Adipocyte (in vitro differentiated cells): ENCODE measurements at regions not wholly inside any gene's neighbourhood (a gene's known extent, or its start where the extent isn't known, plus 50 kb on each side); places are given as distances from the start of the nearest gene placed in this dataset.

Source experiments
- DNase-seq: peaks from one replicate; pipeline ENCODE4 v3.0.0-alpha.2; 2015; ENCODE audit warnings: low read depth
- H3K27me3 ChIP-seq: replicated peaks from 2 replicates; pipeline ENCODE4 v1.7.0; 2013; ENCODE audit warnings: mild to moderate bottlenecking, low read length, moderate library complexity; ENCODE audit not compliant: control insufficient read depth, insufficient read depth
- H3K36me3 ChIP-seq: 2 replicates; pipeline ENCODE4 v1.7.0; 2013; ENCODE audit warnings: low read length, mild to moderate bottlenecking, moderate library complexity; ENCODE audit not compliant: control insufficient read depth, insufficient read depth, severe bottlenecking
- H3K4me1 ChIP-seq: 2 replicates; pipeline ENCODE4 v1.7.0; 2013; ENCODE audit warnings: mild to moderate bottlenecking, low read length, moderate library complexity; ENCODE audit not compliant: control insufficient read depth, insufficient read depth
- H3K4me3 ChIP-seq: 2 replicates; pipeline ENCODE4 v1.7.0; 2013; ENCODE audit warnings: mild to moderate bottlenecking, low read length, moderate library complexity
- H3K9ac ChIP-seq: 2 replicates; pipeline ENCODE4 v1.7.0; 2013; ENCODE audit warnings: mild to moderate bottlenecking, low read length, moderate library complexity
- H3K9me3 ChIP-seq: 2 replicates; pipeline ENCODE4 v1.7.0; 2013; ENCODE audit warnings: mild to moderate bottlenecking, low read length, moderate library complexity; ENCODE audit not compliant: control insufficient read depth

- peaks cover 8% of the 10 kb centered on the region for H3K27me3 ChIP-seq
- DNase-seq: no peak
- H3K4me1 ChIP-seq: no peaks in the 10 kb centered on the region
- no peaks in the 10 kb centered on the region for H3K36me3 ChIP-seq
- H3K4me3 ChIP-seq: no peak overlapping the region
- H3K9ac ChIP-seq: no peak overlapping the region
- no peaks in the 10 kb centered on the region for H3K9me3 ChIP-seq
Observed at GRCh38 chr16:54588026-54588425, 301.4 kb upstream of the IRX3 start.

- Histone ChIP-seq H3K9me3 (no peaks in the 10 kb centered on the region), H3K4me1 (no peaks in the 10 kb centered on the region), H3K36me3 (no peaks in the 10 kb centered on the region), H3K27me3 (peaks cover 8% of the 10 kb centered on the region), H3K4me3 (no peak overlapping the region), H3K9ac (no peak overlapping the region)
- DNase-seq: no peak
Observed at GRCh38 chr16:54587176-54587515, 300.6 kb upstream of the IRX3 start.

- Histone ChIP-seq H3K9me3 (no peaks in the 10 kb centered on the region), H3K4me3 (no peak overlapping the region), H3K36me3 (no peaks in the 10 kb centered on the region), H3K4me1 (no peaks in the 10 kb centered on the region), H3K9ac (no peak overlapping the region), H3K27me3 (peaks cover 8% of the 10 kb centered on the region)
- DNase-seq: no peak
Observed at GRCh38 chr16:54586474-54587175, 300.0 kb upstream of the IRX3 start.

GRCh38 chr16:54585998-54586340, 299.4 kb upstream of the IRX3 start:
- H3K36me3 ChIP-seq: no peaks in the 10 kb centered on the region
- peaks cover 8% of the 10 kb centered on the region for H3K27me3 ChIP-seq
- DNase-seq: no peak

GRCh38 chr16:54585094-54585997, 298.8 kb upstream of the IRX3 start:
- Histone ChIP-seq H3K4me3 (no peak overlapping the region), H3K36me3 (no peaks in the 10 kb centered on the region), H3K4me1 (no peaks in the 10 kb centered on the region), H3K9me3 (no peaks in the 10 kb centered on the region), H3K9ac (no peak overlapping the region), H3K27me3 (peaks cover 8% of the 10 kb centered on the region)
- DNase-seq: no peak

More at GRCh38 chr16:54585998-54586340, 299.4 kb upstream of the IRX3 start:
- no peaks in the 10 kb centered on the region for H3K4me1 ChIP-seq
- no peaks in the 10 kb centered on the region for H3K9me3 ChIP-seq
- no peak overlapping the region for H3K4me3 ChIP-seq
- H3K9ac ChIP-seq: no peak overlapping the region

- peaks cover 8% of the 10 kb centered on the region for H3K27me3 ChIP-seq
- no peak overlapping the region for H3K4me3 ChIP-seq
- no peaks in the 10 kb centered on the region for H3K9me3 ChIP-seq
- H3K36me3 ChIP-seq: no peaks in the 10 kb centered on the region
- H3K4me1 ChIP-seq: no peaks in the 10 kb centered on the region
- DNase-seq: no peak
- no peak overlapping the region for H3K9ac ChIP-seq
Observed at GRCh38 chr16:54584121-54584520, 297.5 kb upstream of the IRX3 start.

GRCh38 chr16:54582631-54583250, 296.2 kb upstream of the IRX3 start:
- H3K9ac ChIP-seq: no peak overlapping the region
- H3K4me3 ChIP-seq: no peak overlapping the region
- no peak for DNase-seq
- peaks cover 10% of the 10 kb centered on the region for H3K27me3 ChIP-seq
- no peaks in the 10 kb centered on the region for H3K36me3 ChIP-seq
- no peaks in the 10 kb centered on the region for H3K9me3 ChIP-seq
- no peaks in the 10 kb centered on the region for H3K4me1 ChIP-seq

GRCh38 chr16:54579106-54579728, 292.6 kb upstream of the IRX3 start:
- H3K36me3 ChIP-seq: no peaks in the 10 kb centered on the region
- DNase-seq: no peak
- H3K27me3 ChIP-seq: peaks cover 3% of the 10 kb centered on the region
- no peaks in the 10 kb centered on the region for H3K9me3 ChIP-seq
- no peaks in the 10 kb centered on the region for H3K4me1 ChIP-seq
- H3K4me3 ChIP-seq: no peak overlapping the region
- H3K9ac ChIP-seq: no peak overlapping the region

GRCh38 chr16:54577651-54578128, 291.1 kb upstream of the IRX3 start:
- H3K9me3 ChIP-seq: no peaks in the 10 kb centered on the region
- no peaks in the 10 kb centered on the region for H3K4me1 ChIP-seq
- H3K27me3 ChIP-seq: peaks cover 3% of the 10 kb centered on the region
- H3K9ac ChIP-seq: no peak overlapping the region
- no peaks in the 10 kb centered on the region for H3K36me3 ChIP-seq
- no peak for DNase-seq
- H3K4me3 ChIP-seq: no peak overlapping the region

GRCh38 chr16:54576785-54577184, 290.2 kb upstream of the IRX3 start:
- Histone ChIP-seq H3K4me1 (no peaks in the 10 kb centered on the region), H3K27me3 (peaks cover 3% of the 10 kb centered on the region), H3K4me3 (no peak overlapping the region), H3K36me3 (no peaks in the 10 kb centered on the region), H3K9ac (no peak overlapping the region), H3K9me3 (no peaks in the 10 kb centered on the region)
- no peak for DNase-seq
